Skeletal muscle tissue (tissue), 3 donors: ENCODE measurements at regions not wholly inside any gene's neighbourhood (a gene's known extent, or its start where the extent isn't known, plus 50 kb on each side); places are given as distances from the start of the nearest gene placed in this dataset.

ENCODE experiments used
- H3K27ac ChIP-seq: one replicate; pipeline ENCODE4 v1.7.0; 2013; ENCODE audit warnings: mild to moderate bottlenecking, low read depth, low read length, inconsistent platforms
- H3K27me3 ChIP-seq, 3 donors: one replicate each; pipeline ENCODE4 v1.7.0; 2013; ENCODE audit warnings: low read length in 3 of 3; ENCODE audit not compliant: control insufficient read depth in 3 of 3, insufficient read depth in 3 of 3
- H3K36me3 ChIP-seq, 3 donors: one replicate each; pipeline ENCODE4 v1.7.0; 2013; ENCODE audit warnings: low read length in 3 of 3; ENCODE audit not compliant: control insufficient read depth in 3 of 3, insufficient read depth in 3 of 3
- H3K4me1 ChIP-seq, 3 donors: one replicate each; pipeline ENCODE4 v1.7.0; 2013; ENCODE audit warnings: low read length in 3 of 3, mild to moderate bottlenecking in 3 of 3; ENCODE audit not compliant: control insufficient read depth in 3 of 3, insufficient read depth in 3 of 3
- H3K4me3 ChIP-seq, 3 donors: one replicate each; pipeline ENCODE4 v1.7.0; 2013; ENCODE audit warnings: low read length in 3 of 3
- H3K9ac ChIP-seq, 3 donors: one replicate each; pipeline ENCODE4 v1.7.0; 2013; ENCODE audit warnings: low read length in 3 of 3, mild to moderate bottlenecking in 3 of 3, moderate library complexity in 2 of 3, low read depth in 1 of 3
- H3K9me3 ChIP-seq, 3 donors: one replicate each; pipeline ENCODE4 v1.7.0; 2013; ENCODE audit warnings: low read length in 3 of 3; ENCODE audit not compliant: control insufficient read depth in 3 of 3
- donor health status: Osteomylitis.

- no peaks in the 10 kb centered on the region for H3K36me3 ChIP-seq
- H3K4me3 ChIP-seq, result no peak overlapping the region
- H3K9me3 ChIP-seq, result no peaks in the 10 kb centered on the region
- no peaks in the 10 kb centered on the region for H3K27me3 ChIP-seq
- no peak overlapping the region for H3K9ac ChIP-seq
- no peak overlapping the region for H3K27ac ChIP-seq
- H3K4me1 ChIP-seq, result no peaks in the 10 kb centered on the region
Observed at GRCh38 chr7:136053689-136054485, 76.7 kb upstream of the MTPN start.

- Histone ChIP-seq H3K4me1 (no peaks in the 10 kb centered on the region), H3K4me3 (no peak overlapping the region), H3K27me3 (no peaks in the 10 kb centered on the region), H3K9me3 (no peaks in the 10 kb centered on the region), H3K27ac (no peak overlapping the region), H3K36me3 (no peaks in the 10 kb centered on the region), H3K9ac (no peak overlapping the region)
Observed at GRCh38 chr7:136051203-136051928, 74.2 kb upstream of the MTPN start.

- H3K9me3 ChIP-seq, result no peaks in the 10 kb centered on the region
- H3K4me3 ChIP-seq, result no peak overlapping the region
- no peaks in the 10 kb centered on the region for H3K36me3 ChIP-seq
- no peaks in the 10 kb centered on the region for H3K27me3 ChIP-seq
- H3K27ac ChIP-seq, result no peak overlapping the region
- H3K9ac ChIP-seq, result no peak overlapping the region
- no peaks in the 10 kb centered on the region for H3K4me1 ChIP-seq
Observed at GRCh38 chr7:136050462-136050847, 73.3 kb upstream of the MTPN start.

- H3K27ac ChIP-seq, result no peak overlapping the region
- no peaks in the 10 kb centered on the region for H3K27me3 ChIP-seq
- no peak overlapping the region for H3K4me3 ChIP-seq
- no peaks in the 10 kb centered on the region for H3K36me3 ChIP-seq
- H3K9me3 ChIP-seq, result no peaks in the 10 kb centered on the region
- no peak overlapping the region for H3K9ac ChIP-seq
- H3K4me1 ChIP-seq, result no peaks in the 10 kb centered on the region
Observed at GRCh38 chr7:136049818-136050461, 72.8 kb upstream of the MTPN start.

GRCh38 chr7:136049117-136049516 lies 72.0 kb upstream of the MTPN start:
- H3K9ac ChIP-seq, result no peak overlapping the region
- H3K4me3 ChIP-seq, result no peak overlapping the region
- H3K27me3 ChIP-seq, result no peaks in the 10 kb centered on the region
- no peak overlapping the region for H3K27ac ChIP-seq
- H3K36me3 ChIP-seq, result no peaks in the 10 kb centered on the region
- no peaks in the 10 kb centered on the region for H3K4me1 ChIP-seq
- H3K9me3 ChIP-seq, result no peaks in the 10 kb centered on the region

GRCh38 chr7:136046548-136046947 lies 69.4 kb upstream of the MTPN start:
- Histone ChIP-seq H3K4me3 (no peak overlapping the region), H3K9ac (no peak overlapping the region), H3K27ac (no peak overlapping the region), H3K27me3 (no peaks in the 10 kb centered on the region), H3K4me1 (no peaks in the 10 kb centered on the region), H3K9me3 (no peaks in the 10 kb centered on the region), H3K36me3 (no peaks in the 10 kb centered on the region)

- Histone ChIP-seq H3K9me3 (no peaks in the 10 kb centered on the region), H3K9ac (no peak overlapping the region), H3K27ac (no peak overlapping the region), H3K27me3 (no peaks in the 10 kb centered on the region), H3K4me3 (no peak overlapping the region), H3K36me3 (no peaks in the 10 kb centered on the region), H3K4me1 (no peaks in the 10 kb centered on the region)
Observed at GRCh38 chr7:136045992-136046391, 68.8 kb upstream of the MTPN start.

GRCh38 chr7:136045181-136045580 lies 68.0 kb upstream of the MTPN start:
- no peak overlapping the region for H3K27ac ChIP-seq
- no peaks in the 10 kb centered on the region for H3K4me1 ChIP-seq
- no peaks in the 10 kb centered on the region for H3K36me3 ChIP-seq
- no peak overlapping the region for H3K9ac ChIP-seq
- H3K4me3 ChIP-seq, result no peak overlapping the region
- no peaks in the 10 kb centered on the region for H3K27me3 ChIP-seq
- no peaks in the 10 kb centered on the region for H3K9me3 ChIP-seq

GRCh38 chr7:136039577-136040345 lies 62.6 kb upstream of the MTPN start:
- no peaks in the 10 kb centered on the region for H3K36me3 ChIP-seq
- H3K4me3 ChIP-seq, result no peak overlapping the region
- no peak overlapping the region for H3K27ac ChIP-seq
- H3K4me1 ChIP-seq, result peaks cover 0 to 11% (median 7%) of the 10 kb centered on the region in 3 donors
- H3K9me3 ChIP-seq, result no peaks in the 10 kb centered on the region
- H3K9ac ChIP-seq, result no peak overlapping the region
- H3K27me3 ChIP-seq, result no peaks in the 10 kb centered on the region
